Liver (tissue), 3 donors: ENCODE measurements at regions not wholly inside any gene's neighbourhood (a gene's known extent, or its start where the extent isn't known, plus 50 kb on each side); places are given as distances from the start of the nearest gene placed in this dataset.

ENCODE experiments used
- FOXA1 ChIP-seq: IDR thresholded peaks from 2 replicates; pipeline ENCODE4 v1.6.1; 2016; ENCODE audit warnings: antibody characterized with exemption
- HNF4A ChIP-seq, 2 donors: conservative IDR thresholded peaks; 2 replicates each; pipeline ENCODE4 v1.6.1; 2016; ENCODE audit warnings: antibody characterized with exemption in 2 of 2, mild to moderate bottlenecking in 2 of 2
- HNF4G ChIP-seq: IDR thresholded peaks from 2 replicates; pipeline ENCODE4 v1.6.1; 2016; ENCODE audit warnings: antibody characterized with exemption
- JUND ChIP-seq, 2 donors: IDR thresholded peaks; 2 replicates each; pipeline ENCODE4 v1.6.1; 2016; ENCODE audit warnings: antibody characterized with exemption in 2 of 2
- RAD21 ChIP-seq, 2 donors: IDR thresholded peaks; 2 replicates each; pipeline ENCODE4 v1.6.1; 2016; ENCODE audit warnings: antibody characterized with exemption in 2 of 2, mild to moderate bottlenecking in 2 of 2
- SP1 ChIP-seq: IDR thresholded peaks from 2 replicates; pipeline ENCODE4 v1.6.1; 2018; ENCODE audit warnings: antibody characterized with exemption, mild to moderate bottlenecking
- YY1 ChIP-seq: IDR thresholded peaks from 2 replicates; pipeline ENCODE4 v1.6.1; 2016; ENCODE audit warnings: antibody characterized with exemption, mild to moderate bottlenecking
- TF ChIP-seq, protein P1 (sequence below): fragments of 150-350 bp; IDR thresholded peaks from 2 replicates; pipeline ENCODE4 v1.5.1; 2017; ENCODE audit warnings: improper control_type of control experiment, low read depth, low read length; ENCODE audit not compliant: missing input control
- TF ChIP-seq, protein P2 (sequence below): IDR thresholded peaks from 2 replicates; pipeline ENCODE4 v1.6.1; 2016; ENCODE audit warnings: antibody characterized with exemption, mild to moderate bottlenecking
- donor health status: healthy.
- donor health status: healthy.

DNA sequence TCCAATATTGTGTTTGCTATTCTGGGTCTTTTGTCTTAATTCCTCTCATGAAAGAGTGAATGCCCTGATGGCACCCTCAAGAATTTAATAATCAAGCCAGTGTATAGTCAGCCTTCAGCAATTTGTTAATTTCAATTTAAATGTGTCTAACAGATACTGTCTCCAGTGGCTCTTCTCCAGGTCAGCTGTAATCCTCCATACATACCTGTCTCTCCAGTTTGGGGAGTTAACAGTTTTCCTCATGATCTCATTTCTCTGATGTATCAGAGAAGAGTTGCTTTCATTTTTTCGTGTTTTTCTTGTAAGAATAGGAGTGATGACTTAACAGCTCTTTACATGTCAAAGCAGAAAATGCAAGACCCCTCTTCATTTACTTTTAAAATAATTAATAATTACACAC lies 500.3 kb upstream of the RORB start:
- TF ChIP-seq, protein P1, sequence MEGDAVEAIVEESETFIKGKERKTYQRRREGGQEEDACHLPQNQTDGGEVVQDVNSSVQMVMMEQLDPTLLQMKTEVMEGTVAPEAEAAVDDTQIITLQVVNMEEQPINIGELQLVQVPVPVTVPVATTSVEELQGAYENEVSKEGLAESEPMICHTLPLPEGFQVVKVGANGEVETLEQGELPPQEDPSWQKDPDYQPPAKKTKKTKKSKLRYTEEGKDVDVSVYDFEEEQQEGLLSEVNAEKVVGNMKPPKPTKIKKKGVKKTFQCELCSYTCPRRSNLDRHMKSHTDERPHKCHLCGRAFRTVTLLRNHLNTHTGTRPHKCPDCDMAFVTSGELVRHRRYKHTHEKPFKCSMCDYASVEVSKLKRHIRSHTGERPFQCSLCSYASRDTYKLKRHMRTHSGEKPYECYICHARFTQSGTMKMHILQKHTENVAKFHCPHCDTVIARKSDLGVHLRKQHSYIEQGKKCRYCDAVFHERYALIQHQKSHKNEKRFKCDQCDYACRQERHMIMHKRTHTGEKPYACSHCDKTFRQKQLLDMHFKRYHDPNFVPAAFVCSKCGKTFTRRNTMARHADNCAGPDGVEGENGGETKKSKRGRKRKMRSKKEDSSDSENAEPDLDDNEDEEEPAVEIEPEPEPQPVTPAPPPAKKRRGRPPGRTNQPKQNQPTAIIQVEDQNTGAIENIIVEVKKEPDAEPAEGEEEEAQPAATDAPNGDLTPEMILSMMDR, result no peak
- no peak for TF ChIP-seq RAD21 (IDR thresholded peaks at IDR 0.05)
- no peak for TF ChIP-seq HNF4A (conservative IDR thresholded peaks at IDR 0.05)
- TF ChIP-seq, protein P2, sequence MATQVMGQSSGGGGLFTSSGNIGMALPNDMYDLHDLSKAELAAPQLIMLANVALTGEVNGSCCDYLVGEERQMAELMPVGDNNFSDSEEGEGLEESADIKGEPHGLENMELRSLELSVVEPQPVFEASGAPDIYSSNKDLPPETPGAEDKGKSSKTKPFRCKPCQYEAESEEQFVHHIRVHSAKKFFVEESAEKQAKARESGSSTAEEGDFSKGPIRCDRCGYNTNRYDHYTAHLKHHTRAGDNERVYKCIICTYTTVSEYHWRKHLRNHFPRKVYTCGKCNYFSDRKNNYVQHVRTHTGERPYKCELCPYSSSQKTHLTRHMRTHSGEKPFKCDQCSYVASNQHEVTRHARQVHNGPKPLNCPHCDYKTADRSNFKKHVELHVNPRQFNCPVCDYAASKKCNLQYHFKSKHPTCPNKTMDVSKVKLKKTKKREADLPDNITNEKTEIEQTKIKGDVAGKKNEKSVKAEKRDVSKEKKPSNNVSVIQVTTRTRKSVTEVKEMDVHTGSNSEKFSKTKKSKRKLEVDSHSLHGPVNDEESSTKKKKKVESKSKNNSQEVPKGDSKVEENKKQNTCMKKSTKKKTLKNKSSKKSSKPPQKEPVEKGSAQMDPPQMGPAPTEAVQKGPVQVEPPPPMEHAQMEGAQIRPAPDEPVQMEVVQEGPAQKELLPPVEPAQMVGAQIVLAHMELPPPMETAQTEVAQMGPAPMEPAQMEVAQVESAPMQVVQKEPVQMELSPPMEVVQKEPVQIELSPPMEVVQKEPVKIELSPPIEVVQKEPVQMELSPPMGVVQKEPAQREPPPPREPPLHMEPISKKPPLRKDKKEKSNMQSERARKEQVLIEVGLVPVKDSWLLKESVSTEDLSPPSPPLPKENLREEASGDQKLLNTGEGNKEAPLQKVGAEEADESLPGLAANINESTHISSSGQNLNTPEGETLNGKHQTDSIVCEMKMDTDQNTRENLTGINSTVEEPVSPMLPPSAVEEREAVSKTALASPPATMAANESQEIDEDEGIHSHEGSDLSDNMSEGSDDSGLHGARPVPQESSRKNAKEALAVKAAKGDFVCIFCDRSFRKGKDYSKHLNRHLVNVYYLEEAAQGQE, result no peak
- TF ChIP-seq FOXA1, result no peak
- no peak for TF ChIP-seq JUND (IDR thresholded peaks at IDR 0.05)
- TF ChIP-seq SP1, result no peak
- no peak for TF ChIP-seq YY1
- TF ChIP-seq HNF4G, result no peak
